PC-3 (cell line): ENCODE measurements at regions not wholly inside any gene's neighbourhood (a gene's known extent, or its start where the extent isn't known, plus 50 kb on each side); places are given as distances from the start of the nearest gene placed in this dataset.
"Not testable (repeated sequence)": the region's sequence is repeated elsewhere in the genome, so short reads cannot be mapped to it uniquely, and the experiment has no call there.

Experiments used
- ATAC-seq: fragments of 200-7000 bp; cut with Tn5 transposase; 2 replicates; pipeline ENCODE4 v1.9.1; 2020; ENCODE audit warnings: mild to moderate bottlenecking, moderate library complexity
- BruUV-seq: library from RNA; stranded (reverse); fragments of 400-500 nt; replicated peaks from 2 replicates; lab custom pipeline; 2021; lab: Mats Ljungman, UMichigan
- CTCF ChIA-PET: fragments of 300-600 bp; sonication (Branson Sonifier 250); formaldehyde crosslinking; loops from one replicate; lab custom pipeline; 2022; ENCODE audit warnings: antibody characterized with exemption; lab: Charles Lee
- POLR2A ChIA-PET: fragments of 300-600 bp; sonication (Branson Sonifier 250); formaldehyde crosslinking; loops from one replicate; lab custom pipeline; 2022; ENCODE audit warnings: antibody characterized with exemption; ENCODE audit not compliant: unreplicated experiment; lab: Charles Lee
- DNase-seq: peaks from one replicate; pipeline ENCODE4 v3.0.0-alpha.2; 2015
- H2AFZ ChIP-seq: fragments of 300-600 bp; sonication (generic); 2 replicates; pipeline ENCODE4 v1.6.0; 2016; ENCODE audit warnings: antibody characterized with exemption, low read length
- H3F3A ChIP-seq: fragments of 300-600 bp; sonication (generic); one replicate; pipeline ENCODE4 v1.6.0; 2017; ENCODE audit warnings: antibody characterized with exemption, low read length, control low read depth, mild to moderate bottlenecking; ENCODE audit not compliant: unreplicated experiment
- H3K27ac ChIP-seq: fragments of 300-600 bp; sonication (generic); 2 replicates; pipeline ENCODE4 v1.5.1; 2016; ENCODE audit warnings: mild to moderate bottlenecking, low read length
- H3K27me3 ChIP-seq: fragments of 300-600 bp; sonication (generic); 2 replicates; pipeline ENCODE4 v1.6.1; 2016; ENCODE audit warnings: low read length, mixed read lengths
- H3K36me3 ChIP-seq: fragments of 300-600 bp; sonication (generic); 2 replicates; pipeline ENCODE4 v1.6.1; 2016; ENCODE audit warnings: low read depth, mixed run types, low read length, mixed read lengths
- H3K4me1 ChIP-seq: fragments of 300-600 bp; sonication (generic); 2 replicates; pipeline ENCODE4 v1.5.1; 2016; ENCODE audit warnings: low read length; ENCODE audit not compliant: insufficient read depth
- H3K4me2 ChIP-seq: fragments of 300-600 bp; sonication (generic); 2 replicates; pipeline ENCODE4 v1.6.0; 2016; ENCODE audit warnings: low read length
- H3K4me3 ChIP-seq: fragments of 300-600 bp; sonication (generic); 2 replicates; pipeline ENCODE4 v1.5.1; 2016; ENCODE audit warnings: mild to moderate bottlenecking, low read length, mixed read lengths
- H3K79me2 ChIP-seq: fragments of 300-600 bp; sonication (generic); 2 replicates; pipeline ENCODE4 v1.6.1; 2017; ENCODE audit warnings: low read length, mixed read lengths
- H3K9ac ChIP-seq: fragments of 300-600 bp; sonication (generic); 2 replicates; pipeline ENCODE4 v1.6.0; 2016; ENCODE audit warnings: mild to moderate bottlenecking, low read length
- H3K9me2 ChIP-seq: fragments of 300-600 bp; sonication (generic); replicated peaks from 2 replicates; pipeline ENCODE4 v1.6.1; 2016; ENCODE audit warnings: mixed run types, low read length, mixed read lengths
- H3K9me3 ChIP-seq: fragments of 300-600 bp; sonication (generic); 2 replicates; pipeline ENCODE4 v1.6.1; 2016; ENCODE audit warnings: low read length, mixed read lengths
- H4K20me1 ChIP-seq: fragments of 300-600 bp; sonication (generic); 2 replicates; pipeline ENCODE4 v1.6.1; 2016; ENCODE audit warnings: low read length, mixed read lengths
- CTCF ChIP-seq: fragments of 300-600 bp; sonication (generic); conservative IDR thresholded peaks from 2 replicates; pipeline ENCODE4 v1.5.1; 2017; ENCODE audit warnings: antibody characterized with exemption, low read depth, mild to moderate bottlenecking, low read length
- EZH2 ChIP-seq: fragments of 300-600 bp; sonication (generic); IDR thresholded peaks from one replicate; pipeline ENCODE4 v1.6.1; 2017; ENCODE audit warnings: antibody characterized with exemption, mild to moderate bottlenecking, low read length; ENCODE audit not compliant: unreplicated experiment
- EZH2phosphoT487 ChIP-seq: fragments of 300-600 bp; sonication (generic); IDR thresholded peaks from 2 replicates; pipeline ENCODE4 v1.6.1; 2018; ENCODE audit warnings: mild to moderate bottlenecking, antibody characterized with exemption, low read length, borderline replicate concordance
- intact Hi-C: fragments of 100-400 bp; cut with micrococcal nuclease; formaldehyde crosslinking; loops from 2 replicates; pipeline ENCODE4 v1.9.0; 2023

GRCh38 chr9:135176284-135176683 lies 88.8 kb downstream of the OLFM1 start:
- POLR2A ChIA-PET = no interaction called here
- BruUV-seq = no TSS peak
- H3K9me3 ChIP-seq = no peaks in the 10 kb centered on the region
- H3K4me3 ChIP-seq = no peak overlapping the region
- H3K79me2 ChIP-seq = no peaks in the 10 kb centered on the region
- TF ChIP-seq EZH2phosphoT487 = no peak
- TF ChIP-seq CTCF = no peak
- H3F3A ChIP-seq = no peaks in the 10 kb centered on the region
- DNase-seq (no peak), ATAC-seq (no peak)
- H3K27me3 ChIP-seq = no peaks in the 10 kb centered on the region; the same call in 1 of the 2 replicates
- no peaks in the 10 kb centered on the region for H3K4me1 ChIP-seq
- no peak overlapping the region for H3K9ac ChIP-seq
- H3K36me3 ChIP-seq = no peaks in the 10 kb centered on the region
- H4K20me1 ChIP-seq = no peaks in the 10 kb centered on the region
- no peak overlapping the region for H3K27ac ChIP-seq
- CTCF ChIA-PET = no interaction called here
- H2AFZ ChIP-seq = no peak overlapping the region
- intact Hi-C loops = no loop called here
- no peaks in the 10 kb centered on the region for H3K9me2 ChIP-seq
- H3K4me2 ChIP-seq = no peak overlapping the region

- H3K4me2 ChIP-seq, H3K4me3 ChIP-seq, H3K27ac ChIP-seq, DNase-seq, intact Hi-C loops, H4K20me1 ChIP-seq, H3F3A ChIP-seq, H3K27me3 ChIP-seq, H3K4me1 ChIP-seq, H3K79me2 ChIP-seq, CTCF ChIA-PET, ATAC-seq, POLR2A ChIA-PET, H3K9ac ChIP-seq, H3K9me2 ChIP-seq, H3K36me3 ChIP-seq, BruUV-seq, H3K9me3 ChIP-seq, H2AFZ ChIP-seq: not testable (repeated sequence)
Observed at GRCh38 chr9:135177562-135177961, 90.1 kb downstream of the OLFM1 start.

GRCh38 chr9:135178498-135178897 lies 91.0 kb downstream of the OLFM1 start:
- CTCF ChIA-PET = no interaction called here
- no peaks in the 10 kb centered on the region for H3K79me2 ChIP-seq
- no peaks in the 10 kb centered on the region for H3F3A ChIP-seq
- H3K27me3 ChIP-seq = peaks cover 9% of the 10 kb centered on the region; the same call in 1 of the 2 replicates
- no peak overlapping the region for H3K9ac ChIP-seq
- no peak overlapping the region for H2AFZ ChIP-seq
- no peak overlapping the region for H3K27ac ChIP-seq
- ATAC-seq = no peak
- H3K4me2 ChIP-seq = no peak overlapping the region
- H3K9me3 ChIP-seq = no peaks in the 10 kb centered on the region
- no TSS peak for BruUV-seq
- no peaks in the 10 kb centered on the region for H3K4me1 ChIP-seq
- no peak overlapping the region for H3K4me3 ChIP-seq
- no peaks in the 10 kb centered on the region for H4K20me1 ChIP-seq
- H3K36me3 ChIP-seq = no peaks in the 10 kb centered on the region
- no peaks in the 10 kb centered on the region for H3K9me2 ChIP-seq
- POLR2A ChIA-PET = no interaction called here
- intact Hi-C loops = no loop called here
- no peak for TF ChIP-seq EZH2
- no peak for DNase-seq

- no TSS peak for BruUV-seq
- no peaks in the 10 kb centered on the region for H3K36me3 ChIP-seq
- ChIA-PET CTCF (no interaction called here), POLR2A (no interaction called here)
- 0 out of 2 replicates have a peak, but pooled peaks cover 9% of the 10 kb centered on the region for H3K27me3 ChIP-seq
- H3K4me2 ChIP-seq = no peak overlapping the region
- H3F3A ChIP-seq = no peaks in the 10 kb centered on the region
- H3K27ac ChIP-seq = no peak overlapping the region
- TF ChIP-seq EZH2 = no peak
- TF ChIP-seq EZH2phosphoT487 = no peak
- no peak for TF ChIP-seq CTCF
- no peaks in the 10 kb centered on the region for H4K20me1 ChIP-seq
- H3K4me3 ChIP-seq = no peak overlapping the region
- ATAC-seq (no peak), DNase-seq (no peak)
- H2AFZ ChIP-seq = no peak overlapping the region
- no peaks in the 10 kb centered on the region for H3K79me2 ChIP-seq
- no peaks in the 10 kb centered on the region for H3K9me3 ChIP-seq
- H3K9ac ChIP-seq = no peak overlapping the region
- intact Hi-C loops = no loop called here
- H3K4me1 ChIP-seq = no peaks in the 10 kb centered on the region
- no peaks in the 10 kb centered on the region for H3K9me2 ChIP-seq
Observed at GRCh38 chr9:135179041-135179440, 91.6 kb downstream of the OLFM1 start.
